Kidney epithelial cell (primary cell): ENCODE measurements at regions not wholly inside any gene's neighbourhood (a gene's known extent, or its start where the extent isn't known, plus 50 kb on each side); places are given as distances from the start of the nearest gene placed in this dataset.

Experiments
- DNase-seq: peaks from one replicate; pipeline ENCODE4 v3.0.0-alpha.2; 2010; ENCODE audit warnings: low read depth
- H3K27me3 ChIP-seq: 2 replicates; pipeline ENCODE4 v1.6.0; 2011; ENCODE audit warnings: low read length; ENCODE audit not compliant: control insufficient read depth, insufficient read depth
- H3K36me3 ChIP-seq: 2 replicates; pipeline ENCODE4 v1.5.1; 2011; ENCODE audit warnings: low read length; ENCODE audit not compliant: control insufficient read depth, insufficient read depth
- H3K4me3 ChIP-seq: 2 replicates; pipeline ENCODE4 v1.5.1; 2011; ENCODE audit warnings: low read depth, mild to moderate bottlenecking, control low read depth, low read length
- CTCF ChIP-seq: IDR thresholded peaks from 2 replicates; pipeline ENCODE4 v1.5.1; 2011; ENCODE audit warnings: mild to moderate bottlenecking, moderate library complexity, low read length, control low read depth, inconsistent platforms; ENCODE audit not compliant: insufficient read depth, poor library complexity, severe bottlenecking

- Histone ChIP-seq H3K36me3 (no peaks in the 10 kb centered on the region), H3K27me3 (no peaks in the 10 kb centered on the region), H3K4me3 (no peak overlapping the region)
- DNase-seq = peak; percentile 80
- no peak for TF ChIP-seq CTCF
Observed at GRCh38 chr12:67426067-67426466, 156.9 kb downstream of the CAND1 start.

- Histone ChIP-seq H3K27me3 (no peaks in the 10 kb centered on the region), H3K4me3 (no peak overlapping the region), H3K36me3 (no peaks in the 10 kb centered on the region)
- no peak for DNase-seq
- TF ChIP-seq CTCF = no peak
Observed at GRCh38 chr12:67427336-67427735, 158.2 kb downstream of the CAND1 start.

- no peaks in the 10 kb centered on the region for H3K27me3 ChIP-seq
- no peak for DNase-seq
- H3K4me3 ChIP-seq = no peak overlapping the region
- no peak for TF ChIP-seq CTCF
- no peaks in the 10 kb centered on the region for H3K36me3 ChIP-seq
Observed at GRCh38 chr12:67428431-67428830, 159.3 kb downstream of the CAND1 start.

GRCh38 chr12:67430708-67431335 lies 161.7 kb downstream of the CAND1 start:
- no peaks in the 10 kb centered on the region for H3K27me3 ChIP-seq
- TF ChIP-seq CTCF = no peak
- no peak for DNase-seq
- no peaks in the 10 kb centered on the region for H3K36me3 ChIP-seq
- H3K4me3 ChIP-seq = no peak overlapping the region

GRCh38 chr12:67431411-67432020 lies 162.4 kb downstream of the CAND1 start:
- no peak for TF ChIP-seq CTCF
- H3K4me3 ChIP-seq = no peak overlapping the region
- no peaks in the 10 kb centered on the region for H3K36me3 ChIP-seq
- DNase-seq = no peak
- no peaks in the 10 kb centered on the region for H3K27me3 ChIP-seq
